GM21390 (cell line): ENCODE measurements at regions not wholly inside any gene's neighbourhood (a gene's known extent, or its start where the extent isn't known, plus 50 kb on each side); places are given as distances from the start of the nearest gene placed in this dataset.
"Not testable (repeated sequence)": the region's sequence is repeated elsewhere in the genome, so short reads cannot be mapped to it uniquely, and the experiment has no call there.

ENCODE experiments used
- ATAC-seq: cut with Tn5 transposase; IDR thresholded peaks from one replicate; pipeline ENCODE4 v1.9.1; 2021; ENCODE audit not compliant: unreplicated experiment

- ATAC-seq, result peak; percentile 61
Measured at GRCh38 chr7:3094701-3095445, 51.2 kb upstream of the CARD11 start.

- ATAC-seq, result no peak
Measured at GRCh38 chr7:3097734-3098133, 54.1 kb upstream of the CARD11 start.

GRCh38 chr7:3102159-3102558 is 58.5 kb upstream of the CARD11 start:
- ATAC-seq, result no peak

- no peak for ATAC-seq
Measured at GRCh38 chr7:3103614-3104398, 60.1 kb upstream of the CARD11 start.

GRCh38 chr7:3105856-3106255 is 62.2 kb upstream of the CARD11 start:
- ATAC-seq, result no peak

- ATAC-seq, result no peak
Measured at GRCh38 chr7:3106361-3106826, 62.7 kb upstream of the CARD11 start.

GRCh38 chr7:3107228-3107763 is 63.6 kb upstream of the CARD11 start:
- ATAC-seq, result no peak

- no peak for ATAC-seq
Measured at GRCh38 chr7:3107889-3108570, 64.4 kb upstream of the CARD11 start.

GRCh38 chr7:3109311-3109915 is 65.7 kb upstream of the CARD11 start:
- ATAC-seq, result no peak

- ATAC-seq, result no peak
Measured at GRCh38 chr7:3112479-3113134, 68.9 kb upstream of the CARD11 start.

- no peak for ATAC-seq
Measured at GRCh38 chr7:3114917-3115316, 71.2 kb upstream of the CARD11 start.

GRCh38 chr7:3117081-3117480 is 73.4 kb upstream of the CARD11 start:
- ATAC-seq, result no peak

GRCh38 chr7:3117488-3118231 is 74.0 kb upstream of the CARD11 start:
- ATAC-seq, result no peak

- not testable (repeated sequence) for ATAC-seq
Measured at GRCh38 chr7:3119352-3119927, 75.8 kb upstream of the CARD11 start.

- no peak for ATAC-seq
Measured at GRCh38 chr7:3119963-3120362, 76.3 kb upstream of the CARD11 start.

GRCh38 chr7:3120513-3120912 is 76.8 kb upstream of the CARD11 start:
- no peak for ATAC-seq

GRCh38 chr7:3128857-3129490 is 85.3 kb upstream of the CARD11 start:
- ATAC-seq, result no peak

GRCh38 chr7:3133811-3134385 is 90.2 kb upstream of the CARD11 start:
- ATAC-seq, result no peak

GRCh38 chr7:3134745-3135144 is 91.1 kb upstream of the CARD11 start:
- no peak for ATAC-seq
